Endothelial cell (in vitro differentiated cells): ENCODE measurements at regions not wholly inside any gene's neighbourhood (a gene's known extent, or its start where the extent isn't known, plus 50 kb on each side); places are given as distances from the start of the nearest gene placed in this dataset.

Experiments
- DNase-seq: peaks from one replicate; pipeline ENCODE4 v3.0.0; 2021; ENCODE audit warnings: low spot score
- H3K27ac Mint-ChIP-seq: one replicate; pipeline ENCODE4 v1.8.0; 2021; ENCODE audit warnings: mixed read lengths, inconsistent platforms; ENCODE audit not compliant: unreplicated experiment
- H3K27me3 Mint-ChIP-seq: one replicate; pipeline ENCODE4 v1.8.0; 2021; ENCODE audit warnings: mild to moderate bottlenecking, moderate library complexity, mixed read lengths, inconsistent platforms; ENCODE audit not compliant: unreplicated experiment
- H3K36me3 Mint-ChIP-seq: one replicate; pipeline ENCODE4 v1.8.0; 2021; ENCODE audit warnings: mild to moderate bottlenecking, low read depth, mixed read lengths, inconsistent platforms; ENCODE audit not compliant: unreplicated experiment
- H3K4me1 Mint-ChIP-seq: one replicate; pipeline ENCODE4 v1.8.0; 2021; ENCODE audit warnings: mild to moderate bottlenecking, mixed read lengths, inconsistent platforms; ENCODE audit not compliant: unreplicated experiment
- H3K4me3 Mint-ChIP-seq: one replicate; pipeline ENCODE4 v1.8.0; 2021; ENCODE audit warnings: mild to moderate bottlenecking, mixed read lengths, inconsistent platforms; ENCODE audit not compliant: unreplicated experiment
- H3K9me3 Mint-ChIP-seq: one replicate; pipeline ENCODE4 v1.8.0; 2021; ENCODE audit warnings: mixed read lengths, inconsistent platforms; ENCODE audit not compliant: unreplicated experiment
- CTCF ChIP-seq: fragments of 200-600 bp; sonication (generic); IDR thresholded peaks from one replicate; pipeline ENCODE4 v1.5.0; 2021; ENCODE audit warnings: antibody characterized with exemption; ENCODE audit not compliant: unreplicated experiment

DNA sequence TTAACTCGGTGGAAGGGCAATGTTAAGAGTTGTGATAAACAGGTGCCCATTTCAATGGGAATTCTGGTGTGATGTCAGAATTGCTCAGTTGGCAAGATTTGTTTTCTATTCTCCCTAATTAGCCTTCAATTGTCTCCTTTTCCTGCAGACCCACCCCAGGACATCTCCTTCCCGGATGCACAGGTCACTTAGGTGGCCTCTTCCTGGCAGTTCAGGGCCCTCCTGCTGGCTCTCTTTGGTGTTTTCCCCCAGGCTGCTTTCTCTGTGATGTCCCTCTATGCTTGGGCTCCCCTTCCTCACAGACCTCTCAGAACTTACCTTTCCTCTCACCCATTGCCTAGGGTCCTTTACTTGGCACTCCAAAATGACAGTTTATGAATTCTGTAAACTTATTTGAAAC is 126.3 kb downstream of the GPAT3 start:
- Mint-ChIP-seq H3K4me1 (peaks cover 40% of the 10 kb centered on the region), H3K36me3 (no peaks in the 10 kb centered on the region), H3K27ac (peak overlapping the region; percentile 85), H3K9me3 (no peaks in the 10 kb centered on the region), H3K27me3 (no peaks in the 10 kb centered on the region), H3K4me3 (no peak overlapping the region)
- no peak for DNase-seq
- no peak for TF ChIP-seq CTCF

DNA sequence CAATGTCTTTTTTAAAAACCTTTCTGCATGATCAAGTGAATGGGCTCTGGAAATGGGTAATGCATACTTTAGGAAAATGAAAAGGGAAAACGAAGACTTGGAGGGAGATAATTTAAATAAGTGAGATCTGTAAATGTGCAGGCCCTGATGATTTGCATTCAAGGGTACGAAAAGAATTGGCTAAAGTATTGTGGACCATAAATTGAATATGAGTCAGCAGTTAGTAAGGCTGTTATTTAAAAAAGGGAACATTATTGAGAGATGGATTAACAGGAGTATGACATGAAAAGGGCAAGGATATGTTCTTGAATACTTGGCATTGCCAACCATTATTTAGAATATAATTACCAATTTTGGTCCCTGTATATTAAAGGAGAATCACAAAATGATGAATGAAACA is 125.5 kb downstream of the GPAT3 start:
- DNase-seq, result no peak
- H3K4me1 Mint-ChIP-seq, result peaks cover 44% of the 10 kb centered on the region
- H3K36me3 Mint-ChIP-seq, result no peaks in the 10 kb centered on the region
- TF ChIP-seq CTCF, result no peak
- peak overlapping the region; percentile 6 for H3K27ac Mint-ChIP-seq
- no peak overlapping the region for H3K4me3 Mint-ChIP-seq
- H3K27me3 Mint-ChIP-seq, result no peaks in the 10 kb centered on the region
- H3K9me3 Mint-ChIP-seq, result no peaks in the 10 kb centered on the region

- no peak for TF ChIP-seq CTCF
- DNase-seq, result no peak
- Mint-ChIP-seq H3K36me3 (no peaks in the 10 kb centered on the region), H3K4me1 (peaks cover 44% of the 10 kb centered on the region), H3K9me3 (no peaks in the 10 kb centered on the region), H3K4me3 (no peak overlapping the region), H3K27ac (peak overlapping the region; percentile 85), H3K27me3 (no peaks in the 10 kb centered on the region)
Observed at GRCh38 chr4:83660578-83660977, 124.7 kb downstream of the GPAT3 start.

GRCh38 chr4:83658806-83659205 is 122.9 kb downstream of the GPAT3 start:
- no peak for DNase-seq
- TF ChIP-seq CTCF, result no peak
- no peaks in the 10 kb centered on the region for H3K9me3 Mint-ChIP-seq
- no peak overlapping the region for H3K27ac Mint-ChIP-seq
- peaks cover 44% of the 10 kb centered on the region for H3K4me1 Mint-ChIP-seq
- no peaks in the 10 kb centered on the region for H3K36me3 Mint-ChIP-seq
- H3K27me3 Mint-ChIP-seq, result no peaks in the 10 kb centered on the region
- H3K4me3 Mint-ChIP-seq, result no peak overlapping the region

DNA sequence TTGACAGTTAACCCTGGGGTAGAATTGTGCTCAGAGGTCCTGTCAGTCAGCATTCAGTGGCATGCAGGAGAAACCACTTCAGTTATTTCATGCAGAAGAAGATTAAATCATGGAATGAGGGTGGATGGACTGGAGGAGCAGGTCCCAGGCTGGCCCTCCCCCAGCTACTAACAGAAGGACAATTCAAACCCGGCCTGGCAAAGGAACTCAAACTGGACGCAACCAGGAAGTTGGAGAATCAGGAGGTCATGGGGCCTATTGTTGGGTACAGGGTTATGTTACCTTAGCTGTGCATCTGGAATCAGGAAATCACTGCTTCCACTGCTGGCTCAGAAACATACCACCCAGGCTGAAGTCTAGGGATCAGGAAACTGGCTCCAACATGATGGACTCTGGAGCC is 121.4 kb downstream of the GPAT3 start:
- no peaks in the 10 kb centered on the region for H3K27me3 Mint-ChIP-seq

More for the DNA sequence above, 121.4 kb downstream of the GPAT3 start:
- no peak overlapping the region for H3K27ac Mint-ChIP-seq
- H3K4me3 Mint-ChIP-seq, result no peak overlapping the region
- no peaks in the 10 kb centered on the region for H3K9me3 Mint-ChIP-seq
- peaks cover 40% of the 10 kb centered on the region for H3K4me1 Mint-ChIP-seq
- DNase-seq, result no peak
- TF ChIP-seq CTCF, result no peak
- no peaks in the 10 kb centered on the region for H3K36me3 Mint-ChIP-seq
